Activated CD4-positive, alpha-beta T cell treated with anti-CD3 and anti-CD28 coated beads, Interleukin-2, amount 10 ng/mL, durations not matched to agents 7 days and 5 days (primary cell): ENCODE measurements at regions not wholly inside any gene's neighbourhood (a gene's known extent, or its start where the extent isn't known, plus 50 kb on each side); places are given as distances from the start of the nearest gene placed in this dataset.

Experiments
- CTCF ChIA-PET: fragments of 350-600 bp; sonication (Branson Sonifier 250); formaldehyde crosslinking; loops from one replicate; lab custom pipeline; 2021; ENCODE audit warnings: antibody characterized with exemption; lab: Charles Lee
- POLR2A ChIA-PET: fragments of 350-600 bp; sonication (Branson Sonifier 250); formaldehyde crosslinking; loops from one replicate; lab custom pipeline; 2021; ENCODE audit warnings: antibody characterized with exemption; lab: Charles Lee
- DNase-seq: peaks from one replicate; pipeline ENCODE4 v3.0.0-alpha.2; 2020
- H3K27ac Mint-ChIP-seq: one replicate; pipeline ENCODE4 v1.8.0; 2021; ENCODE audit warnings: mild to moderate bottlenecking, moderate library complexity, mixed read lengths
- H3K27me3 Mint-ChIP-seq: one replicate; pipeline ENCODE4 v1.8.0; 2021; ENCODE audit warnings: mixed read lengths
- H3K36me3 Mint-ChIP-seq: one replicate; pipeline ENCODE4 v1.8.0; 2021; ENCODE audit warnings: low read depth, mixed read lengths
- H3K4me1 Mint-ChIP-seq: one replicate; pipeline ENCODE4 v1.8.0; 2021; ENCODE audit warnings: mixed read lengths
- H3K4me3 Mint-ChIP-seq: one replicate; pipeline ENCODE4 v1.8.0; 2021; ENCODE audit warnings: mild to moderate bottlenecking, moderate library complexity, mixed read lengths
- H3K9me3 Mint-ChIP-seq: one replicate; pipeline ENCODE4 v1.8.0; 2021; ENCODE audit warnings: mixed read lengths

GRCh38 chr12:131521326-131521725 is 189.6 kb upstream of the SFSWAP start:
- Mint-ChIP-seq H3K36me3 (no peaks in the 10 kb centered on the region), H3K4me3 (no peak overlapping the region), H3K9me3 (peaks cover 9% of the 10 kb centered on the region), H3K27ac (no peak overlapping the region), H3K4me1 (no peaks in the 10 kb centered on the region), H3K27me3 (peaks cover 12% of the 10 kb centered on the region)
- ChIA-PET POLR2A (no interaction called here), CTCF (no interaction called here)
- DNase-seq, result no peak

GRCh38 chr12:131525795-131526508 is 184.9 kb upstream of the SFSWAP start:
- ChIA-PET CTCF (no interaction called here), POLR2A (no interaction called here)
- Mint-ChIP-seq H3K27me3 (no peaks in the 10 kb centered on the region), H3K4me3 (no peak overlapping the region), H3K27ac (no peak overlapping the region), H3K4me1 (no peaks in the 10 kb centered on the region), H3K9me3 (no peaks in the 10 kb centered on the region), H3K36me3 (no peaks in the 10 kb centered on the region)
- no peak for DNase-seq

GRCh38 chr12:131527092-131527491 is 183.8 kb upstream of the SFSWAP start:
- no peaks in the 10 kb centered on the region for H3K36me3 Mint-ChIP-seq
- H3K4me3 Mint-ChIP-seq, result no peak overlapping the region
- no peaks in the 10 kb centered on the region for H3K4me1 Mint-ChIP-seq
- DNase-seq, result no peak
- POLR2A ChIA-PET, result no interaction called here
- H3K27me3 Mint-ChIP-seq, result no peaks in the 10 kb centered on the region
- H3K9me3 Mint-ChIP-seq, result no peaks in the 10 kb centered on the region
- no peak overlapping the region for H3K27ac Mint-ChIP-seq
- CTCF ChIA-PET, result no interaction called here

- Mint-ChIP-seq H3K36me3 (no peaks in the 10 kb centered on the region), H3K27ac (no peak overlapping the region), H3K27me3 (no peaks in the 10 kb centered on the region), H3K4me1 (no peaks in the 10 kb centered on the region), H3K9me3 (no peaks in the 10 kb centered on the region), H3K4me3 (no peak overlapping the region)
- CTCF ChIA-PET, result no interaction called here
- DNase-seq, result no peak
- POLR2A ChIA-PET, result no interaction called here
Measured at GRCh38 chr12:131527736-131528135, 183.2 kb upstream of the SFSWAP start.

GRCh38 chr12:131528144-131528543 is 182.7 kb upstream of the SFSWAP start:
- CTCF ChIA-PET, result no interaction called here
- Mint-ChIP-seq H3K4me3 (no peak overlapping the region), H3K4me1 (no peaks in the 10 kb centered on the region), H3K9me3 (no peaks in the 10 kb centered on the region), H3K36me3 (no peaks in the 10 kb centered on the region), H3K27me3 (no peaks in the 10 kb centered on the region), H3K27ac (no peak overlapping the region)
- DNase-seq, result no peak
- POLR2A ChIA-PET, result no interaction called here

- POLR2A ChIA-PET, result no interaction called here
- H3K4me1 Mint-ChIP-seq, result no peaks in the 10 kb centered on the region
- CTCF ChIA-PET, result interaction anchor here (0.7 kb wide), 1 partner anchor 91 kb away, joined by 3 read pairs; no protein-coding TSS in a partner anchor
- DNase-seq, result no peak
- H3K36me3 Mint-ChIP-seq, result no peaks in the 10 kb centered on the region
- H3K27ac Mint-ChIP-seq, result no peak overlapping the region
- no peaks in the 10 kb centered on the region for H3K9me3 Mint-ChIP-seq
- H3K27me3 Mint-ChIP-seq, result no peaks in the 10 kb centered on the region
- H3K4me3 Mint-ChIP-seq, result no peak overlapping the region
Measured at GRCh38 chr12:131528667-131529066, 182.2 kb upstream of the SFSWAP start.

- no peak overlapping the region for H3K27ac Mint-ChIP-seq
- ChIA-PET CTCF (interaction anchor here (0.7 kb wide), 1 partner anchor 92 kb away, joined by 3 read pairs; no protein-coding TSS in a partner anchor), POLR2A (no interaction called here)
- H3K4me1 Mint-ChIP-seq, result no peaks in the 10 kb centered on the region
- no peaks in the 10 kb centered on the region for H3K36me3 Mint-ChIP-seq
- H3K9me3 Mint-ChIP-seq, result no peaks in the 10 kb centered on the region
- DNase-seq, result no peak
- H3K27me3 Mint-ChIP-seq, result no peaks in the 10 kb centered on the region
- H3K4me3 Mint-ChIP-seq, result no peak overlapping the region
Measured at GRCh38 chr12:131529196-131530040, 181.5 kb upstream of the SFSWAP start.

GRCh38 chr12:131530041-131530332 is 180.9 kb upstream of the SFSWAP start:
- ChIA-PET POLR2A (no interaction called here), CTCF (no interaction called here)
- Mint-ChIP-seq H3K27me3 (no peaks in the 10 kb centered on the region), H3K36me3 (no peaks in the 10 kb centered on the region), H3K27ac (no peak overlapping the region), H3K4me1 (no peaks in the 10 kb centered on the region), H3K9me3 (no peaks in the 10 kb centered on the region), H3K4me3 (no peak overlapping the region)
- no peak for DNase-seq

- Mint-ChIP-seq H3K9me3 (no peaks in the 10 kb centered on the region), H3K4me3 (no peak overlapping the region), H3K36me3 (no peaks in the 10 kb centered on the region), H3K27ac (no peak overlapping the region), H3K4me1 (no peaks in the 10 kb centered on the region), H3K27me3 (no peaks in the 10 kb centered on the region)
- CTCF ChIA-PET, result no interaction called here
- no peak for DNase-seq
- POLR2A ChIA-PET, result no interaction called here
Measured at GRCh38 chr12:131530422-131530821, 180.5 kb upstream of the SFSWAP start.

GRCh38 chr12:131533139-131533538 is 177.8 kb upstream of the SFSWAP start:
- Mint-ChIP-seq H3K27ac (no peak overlapping the region), H3K4me3 (no peak overlapping the region), H3K36me3 (no peaks in the 10 kb centered on the region), H3K4me1 (peaks cover 6% of the 10 kb centered on the region), H3K9me3 (no peaks in the 10 kb centered on the region), H3K27me3 (no peaks in the 10 kb centered on the region)
- ChIA-PET POLR2A (no interaction called here), CTCF (interaction anchor here (1.1 kb wide), 1 partner anchor 9 kb away, joined by 3 read pairs; no protein-coding TSS in a partner anchor)
- DNase-seq, result no peak

GRCh38 chr12:131535779-131536178 is 175.1 kb upstream of the SFSWAP start:
- ChIA-PET POLR2A (no interaction called here), CTCF (interaction anchor here (0.6 to 0.9 kb wide), 2 partner anchors 10 to 432 kb away, joined by 3 read pairs; no protein-coding TSS in a partner anchor)
- Mint-ChIP-seq H3K36me3 (no peaks in the 10 kb centered on the region), H3K4me3 (no peak overlapping the region), H3K27ac (no peak overlapping the region), H3K4me1 (peaks cover 6% of the 10 kb centered on the region), H3K9me3 (no peaks in the 10 kb centered on the region), H3K27me3 (no peaks in the 10 kb centered on the region)
- DNase-seq, result no peak

GRCh38 chr12:131536337-131536736 is 174.6 kb upstream of the SFSWAP start:
- Mint-ChIP-seq H3K36me3 (no peaks in the 10 kb centered on the region), H3K9me3 (no peaks in the 10 kb centered on the region), H3K4me1 (peaks cover 6% of the 10 kb centered on the region), H3K27ac (no peak overlapping the region), H3K4me3 (no peak overlapping the region), H3K27me3 (no peaks in the 10 kb centered on the region)
- ChIA-PET POLR2A (no interaction called here), CTCF (interaction anchor here (0.9 kb wide), 1 partner anchor 432 kb away, joined by 3 read pairs; no protein-coding TSS in a partner anchor)
- no peak for DNase-seq

GRCh38 chr12:131536766-131537165 is 174.1 kb upstream of the SFSWAP start:
- Mint-ChIP-seq H3K27me3 (no peaks in the 10 kb centered on the region), H3K36me3 (no peaks in the 10 kb centered on the region), H3K9me3 (no peaks in the 10 kb centered on the region), H3K4me1 (peaks cover 6% of the 10 kb centered on the region), H3K4me3 (no peak overlapping the region), H3K27ac (no peak overlapping the region)
- POLR2A ChIA-PET, result no interaction called here
- no peak for DNase-seq
- CTCF ChIA-PET, result no interaction called here
